Naive thymus-derived CD8-positive, alpha-beta T cell (primary cell): ENCODE measurements at regions not wholly inside any gene's neighbourhood (a gene's known extent, or its start where the extent isn't known, plus 50 kb on each side); places are given as distances from the start of the nearest gene placed in this dataset.

Experiments
- ATAC-seq, 2 donors: fragments of 150-1000 bp; cut with Tn5 transposase in 1 of 2; sonication (Bioruptor Pico), chemical (Tn5 transposase) in 1 of 2; 1 replicate in 1 of 2; 2 replicates in 1 of 2; pipeline ENCODE4 v1.10.0; 2021; ENCODE audit warnings: mild to moderate bottlenecking in 2 of 2, moderate library complexity in 2 of 2
- POLR2A ChIA-PET: fragments of 350-600 bp; sonication (Branson Sonifier 250); formaldehyde crosslinking; loops from one replicate; lab custom pipeline; 2021; ENCODE audit warnings: antibody characterized with exemption; lab: Charles Lee
- DNase-seq, 10 donors: peaks; one replicate each; pipeline versions ENCODE4 v3.0.0 to v3.0.0-alpha.2; 2020 to 2022
- H3K27ac Mint-ChIP-seq, 10 donors: one replicate each; pipeline ENCODE4 v1.8.0; 2020 to 2022; ENCODE audit warnings: mild to moderate bottlenecking in 10 of 10, mixed read lengths in 10 of 10, moderate library complexity in 4 of 10, inconsistent platforms in 1 of 10
- H3K27me3 Mint-ChIP-seq, 5 donors: one replicate each; pipeline ENCODE4 v1.8.0; 2021 to 2022; ENCODE audit warnings: mixed read lengths in 5 of 5
- H3K36me3 Mint-ChIP-seq, 3 donors: one replicate each; pipeline ENCODE4 v1.8.0; 2020 to 2022; ENCODE audit warnings: mixed read lengths in 3 of 3, mild to moderate bottlenecking in 2 of 3, inconsistent platforms in 1 of 3
- H3K4me1 Mint-ChIP-seq, 4 donors: one replicate each; pipeline ENCODE4 v1.8.0; 2021 to 2022; ENCODE audit warnings: mixed read lengths in 4 of 4
- H3K4me3 Mint-ChIP-seq, 10 donors: one replicate each; pipeline ENCODE4 v1.8.0; 2020 to 2022; ENCODE audit warnings: mild to moderate bottlenecking in 10 of 10, mixed read lengths in 10 of 10, moderate library complexity in 6 of 10, inconsistent platforms in 1 of 10
- H3K9me3 Mint-ChIP-seq, 9 donors: one replicate each; pipeline ENCODE4 v1.8.0; 2020 to 2022; ENCODE audit warnings: mixed read lengths in 9 of 9, mild to moderate bottlenecking in 3 of 9, inconsistent platforms in 1 of 9, moderate library complexity in 1 of 9

DNA sequence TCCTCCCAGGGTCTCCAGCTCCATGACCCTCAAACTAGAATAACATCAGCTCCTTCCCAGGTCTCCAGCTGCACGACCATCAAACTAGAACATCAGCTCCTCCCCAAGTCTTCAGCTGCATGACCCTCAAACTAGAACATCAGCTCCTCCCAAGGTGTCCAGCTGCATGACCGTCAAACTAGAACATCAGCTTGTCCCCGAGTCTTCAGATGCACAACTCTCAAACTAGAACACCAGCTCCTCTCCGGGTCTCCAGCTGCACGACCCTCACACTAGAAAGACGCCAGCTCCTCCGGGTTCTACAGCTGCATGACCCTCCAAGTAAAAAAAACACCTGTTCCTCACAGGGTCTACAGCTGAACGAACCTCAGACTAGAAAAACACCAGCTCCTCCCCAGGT is 312.9 kb upstream of the TFPI start:
- H3K27me3 Mint-ChIP-seq: peaks cover 2 to 33% (median 4%) of the 10 kb centered on the region in 5 donors
- DNase-seq (no peak), ATAC-seq (no peak)
- peaks cover 0 to 2% (median 0%) of the 10 kb centered on the region in 4 donors for H3K4me1 Mint-ChIP-seq
- peaks cover 0 to 2% (median 0%) of the 10 kb centered on the region in 3 donors for H3K36me3 Mint-ChIP-seq
- peaks cover 0 to 28% (median 0%) of the 10 kb centered on the region in 9 donors for H3K9me3 Mint-ChIP-seq
- H3K4me3 Mint-ChIP-seq: no peak overlapping the region
- POLR2A ChIA-PET: no interaction called here
- no peak overlapping the region for H3K27ac Mint-ChIP-seq

- Mint-ChIP-seq H3K36me3 (peaks cover 0 to 2% (median 0%) of the 10 kb centered on the region in 3 donors), H3K4me1 (peaks cover 0 to 2% (median 0%) of the 10 kb centered on the region in 4 donors), H3K4me3 (no peak overlapping the region), H3K27me3 (peaks cover 0 to 33% (median 4%) of the 10 kb centered on the region in 5 donors), H3K27ac (no peak overlapping the region), H3K9me3 (peaks cover 0 to 28% (median 2%) of the 10 kb centered on the region in 9 donors)
- POLR2A ChIA-PET: no interaction called here
- ATAC-seq (no peak), DNase-seq (no peak)
Measured at GRCh38 chr2:187869195-187869594, 315.0 kb upstream of the TFPI start.

DNA sequence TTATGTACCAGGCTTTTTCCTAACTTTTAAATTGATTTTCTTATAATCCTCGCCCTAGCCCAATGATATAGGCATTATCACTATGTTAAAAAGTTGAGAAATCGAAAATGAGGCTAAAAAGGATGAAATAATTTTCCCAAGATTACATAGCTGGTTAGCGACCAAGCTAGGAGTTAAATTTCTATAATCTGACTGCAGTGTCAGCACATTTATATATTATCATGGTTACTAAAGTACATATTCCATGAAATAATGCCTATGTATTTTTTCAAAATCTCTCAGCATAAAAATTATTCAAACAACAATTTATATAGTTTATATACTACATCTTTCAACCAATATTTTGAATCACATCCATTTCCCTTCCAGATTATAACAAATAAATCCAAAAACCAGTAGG is 317.3 kb upstream of the TFPI start:
- H3K4me1 Mint-ChIP-seq: peaks cover 0 to 2% (median 0%) of the 10 kb centered on the region in 4 donors
- H3K27ac Mint-ChIP-seq: no peak overlapping the region
- no peak for ATAC-seq
- POLR2A ChIA-PET: no interaction called here
- peaks cover 0 to 2% (median 0%) of the 10 kb centered on the region in 3 donors for H3K36me3 Mint-ChIP-seq
- no peak for DNase-seq
- H3K27me3 Mint-ChIP-seq: peaks cover 2 to 31% (median 2%) of the 10 kb centered on the region in 5 donors
- H3K9me3 Mint-ChIP-seq: peaks cover 0 to 28% (median 2%) of the 10 kb centered on the region in 9 donors
- H3K4me3 Mint-ChIP-seq: no peak overlapping the region

- POLR2A ChIA-PET: no interaction called here
- Mint-ChIP-seq H3K4me3 (no peak overlapping the region), H3K9me3 (peaks cover 0 to 17% (median 2%) of the 10 kb centered on the region in 9 donors), H3K27me3 (peaks cover 0 to 15% (median 2%) of the 10 kb centered on the region in 5 donors), H3K27ac (no peak overlapping the region), H3K36me3 (peaks cover 0 to 2% (median 0%) of the 10 kb centered on the region in 3 donors), H3K4me1 (peaks cover 0 to 2% (median 0%) of the 10 kb centered on the region in 4 donors)
- DNase-seq (no peak), ATAC-seq (no peak)
Measured at GRCh38 chr2:187873132-187873531, 318.9 kb upstream of the TFPI start.

DNA sequence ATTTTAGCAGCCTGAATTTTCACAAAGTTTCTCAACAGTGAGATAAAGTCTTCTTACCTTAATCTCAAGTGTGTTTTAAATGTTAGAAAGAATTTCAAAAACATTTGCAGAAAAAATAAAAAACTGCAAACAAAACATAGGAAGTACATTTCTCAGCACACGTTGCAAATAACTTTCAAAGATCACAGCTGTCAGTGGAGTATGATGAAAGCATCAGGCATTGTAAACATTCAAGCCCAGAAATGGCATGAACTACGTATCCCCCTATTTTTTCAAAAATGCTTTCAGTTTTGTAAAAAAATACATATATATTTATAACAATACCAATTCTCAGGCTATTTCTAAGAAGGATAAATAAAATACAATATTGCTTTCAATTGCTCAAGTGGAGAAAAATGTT is 320.6 kb upstream of the TFPI start:
- Mint-ChIP-seq H3K4me1 (no peaks in the 10 kb centered on the region), H3K27ac (no peak overlapping the region), H3K27me3 (peaks cover 0 to 6% (median under 1%) of the 10 kb centered on the region in 5 donors), H3K4me3 (no peak overlapping the region), H3K9me3 (peaks cover 0 to 10% (median 0%) of the 10 kb centered on the region in 9 donors), H3K36me3 (no peaks in the 10 kb centered on the region)
- ATAC-seq (no peak), DNase-seq (no peak)
- POLR2A ChIA-PET: no interaction called here

GRCh38 chr2:187875261-187876141 is 321.3 kb upstream of the TFPI start:
- POLR2A ChIA-PET: no interaction called here
- H3K4me1 Mint-ChIP-seq: no peaks in the 10 kb centered on the region
- no peak overlapping the region for H3K27ac Mint-ChIP-seq
- no peak overlapping the region for H3K4me3 Mint-ChIP-seq
- H3K36me3 Mint-ChIP-seq: no peaks in the 10 kb centered on the region
- DNase-seq (no peak), ATAC-seq (no peak)
- peaks cover 0 to 6% (median 0%) of the 10 kb centered on the region in 5 donors for H3K27me3 Mint-ChIP-seq
- peaks cover 0 to 8% (median 0%) of the 10 kb centered on the region in 9 donors for H3K9me3 Mint-ChIP-seq

GRCh38 chr2:187876554-187876953 is 322.3 kb upstream of the TFPI start:
- H3K4me1 Mint-ChIP-seq: no peaks in the 10 kb centered on the region
- ATAC-seq (no peak), DNase-seq (no peak)
- POLR2A ChIA-PET: interaction anchor here (0.6 kb wide), 1 partner anchor 1887 kb away, joined by 5 read pairs; no protein-coding TSS in a partner anchor
- H3K36me3 Mint-ChIP-seq: no peaks in the 10 kb centered on the region
- peaks cover 0 to 9% (median 0%) of the 10 kb centered on the region in 9 donors for H3K9me3 Mint-ChIP-seq
- H3K27ac Mint-ChIP-seq: no peak overlapping the region
- no peak overlapping the region for H3K4me3 Mint-ChIP-seq
- peaks cover 0 to 6% (median 0%) of the 10 kb centered on the region in 5 donors for H3K27me3 Mint-ChIP-seq

DNA sequence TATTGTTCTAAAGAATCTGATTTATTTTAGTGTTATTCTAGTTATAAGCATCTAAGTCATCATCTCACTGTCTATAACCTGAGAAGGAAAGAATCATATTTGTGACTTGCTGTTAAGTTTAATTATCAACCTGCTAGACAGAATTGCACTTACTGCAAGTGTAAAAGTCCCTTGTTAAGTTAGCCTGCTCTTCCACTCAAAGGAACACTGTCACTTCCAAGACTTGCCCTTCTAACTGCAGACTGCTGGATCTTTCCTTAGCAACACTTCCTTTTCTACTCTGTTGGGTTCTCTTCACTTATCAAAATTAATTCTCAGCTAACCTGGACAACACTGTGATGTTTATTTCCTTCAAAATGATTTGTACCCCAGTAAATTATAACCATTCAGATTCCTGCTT is 323.2 kb upstream of the TFPI start:
- Mint-ChIP-seq H3K36me3 (no peaks in the 10 kb centered on the region), H3K9me3 (peaks cover 0 to 11% (median 0%) of the 10 kb centered on the region in 9 donors), H3K4me3 (no peak overlapping the region), H3K4me1 (no peaks in the 10 kb centered on the region), H3K27ac (no peak overlapping the region), H3K27me3 (peaks cover 0 to 6% (median 0%) of the 10 kb centered on the region in 5 donors)
- DNase-seq: no peak
- POLR2A ChIA-PET: no interaction called here
- ATAC-seq: no peak

DNA sequence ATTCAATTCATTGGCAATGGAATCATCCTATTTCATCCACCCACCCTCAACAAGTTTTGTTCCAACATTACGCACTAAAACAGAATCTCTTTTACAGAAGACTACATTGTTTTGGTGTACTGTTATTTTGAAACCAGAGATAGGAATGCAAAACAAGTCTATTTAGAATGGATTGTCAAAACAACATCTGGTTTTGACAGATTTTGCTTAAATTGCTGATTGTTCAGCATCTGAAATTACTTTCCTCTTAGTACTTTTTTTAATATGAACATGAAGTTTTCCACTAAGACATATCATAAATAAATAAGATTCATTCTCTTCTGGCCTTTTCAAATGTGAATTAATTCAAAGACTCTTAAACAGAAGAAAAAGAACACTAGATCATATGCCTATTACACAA is 323.9 kb upstream of the TFPI start:
- Mint-ChIP-seq H3K27me3 (peaks cover 0 to 6% (median 0%) of the 10 kb centered on the region in 5 donors), H3K9me3 (peaks cover 0 to 11% (median 0%) of the 10 kb centered on the region in 9 donors), H3K4me3 (no peak overlapping the region), H3K4me1 (no peaks in the 10 kb centered on the region), H3K36me3 (no peaks in the 10 kb centered on the region), H3K27ac (no peak overlapping the region)
- no peak for ATAC-seq
- DNase-seq: no peak
- POLR2A ChIA-PET: no interaction called here

DNA sequence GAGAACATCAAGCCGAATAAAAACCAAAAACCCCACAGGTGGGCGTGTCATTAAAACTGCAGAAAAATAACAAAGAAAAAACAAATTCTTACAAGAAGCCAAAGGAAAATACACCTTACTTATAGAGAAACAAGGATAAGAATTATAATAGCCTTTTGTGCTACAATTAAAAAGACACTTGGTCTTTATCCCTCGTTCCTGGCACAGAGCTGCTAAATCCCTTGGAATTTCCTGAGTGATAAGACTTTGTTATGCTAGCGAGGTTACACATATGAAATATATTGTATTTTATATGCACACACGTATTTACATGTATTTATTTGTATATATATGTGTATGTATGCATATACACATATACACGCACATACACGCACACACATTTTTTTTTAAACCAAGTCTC is 325.3 kb upstream of the TFPI start:
- Mint-ChIP-seq H3K4me1 (no peaks in the 10 kb centered on the region), H3K27ac (peak overlapping the region in 1 of 10 donors; percentile 49), H3K4me3 (no peak overlapping the region), H3K36me3 (no peaks in the 10 kb centered on the region), H3K27me3 (peaks cover 0 to 6% (median 0%) of the 10 kb centered on the region in 5 donors), H3K9me3 (peaks cover 0 to 11% (median 0%) of the 10 kb centered on the region in 9 donors)
- ATAC-seq (no peak), DNase-seq (no peak)
- POLR2A ChIA-PET: no interaction called here

GRCh38 chr2:187884003-187884402 is 329.8 kb upstream of the TFPI start:
- Mint-ChIP-seq H3K27ac (no peak overlapping the region), H3K27me3 (peaks cover 0 to 7% (median 0%) of the 10 kb centered on the region in 5 donors), H3K4me3 (no peak overlapping the region), H3K36me3 (no peaks in the 10 kb centered on the region), H3K4me1 (no peaks in the 10 kb centered on the region), H3K9me3 (peaks cover 0 to 10% (median 0%) of the 10 kb centered on the region in 9 donors)
- POLR2A ChIA-PET: no interaction called here
- DNase-seq (no peak), ATAC-seq (no peak)

GRCh38 chr2:187890690-187891089 is 336.5 kb upstream of the TFPI start:
- POLR2A ChIA-PET: no interaction called here
- ATAC-seq: no peak
- H3K9me3 Mint-ChIP-seq: peaks cover 0 to 6% (median 0%) of the 10 kb centered on the region in 9 donors
- H3K27me3 Mint-ChIP-seq: peaks cover 0 to 8% (median 0%) of the 10 kb centered on the region in 5 donors
- H3K4me1 Mint-ChIP-seq: no peaks in the 10 kb centered on the region
- H3K36me3 Mint-ChIP-seq: no peaks in the 10 kb centered on the region
- H3K27ac Mint-ChIP-seq: no peak overlapping the region
- H3K4me3 Mint-ChIP-seq: no peak overlapping the region
- DNase-seq: no peak

DNA sequence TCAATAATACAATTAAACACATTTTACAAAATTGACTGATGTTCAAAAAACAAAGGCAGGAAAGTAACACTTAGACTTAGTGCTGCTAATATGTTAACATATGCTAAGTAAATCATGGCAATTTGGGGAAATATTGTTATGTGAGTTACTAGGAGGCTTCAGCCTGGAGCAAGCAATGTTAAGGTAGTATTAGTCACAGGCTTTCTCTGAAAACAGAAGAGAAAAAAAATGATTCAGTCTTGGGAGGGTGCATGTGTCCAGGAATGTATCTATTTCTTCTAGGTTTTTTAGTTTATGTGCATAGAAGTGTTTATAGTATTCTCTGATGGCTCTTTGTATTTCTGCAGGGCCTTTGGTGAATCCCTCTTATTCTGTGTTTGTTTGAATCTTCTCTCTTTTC is 345.8 kb upstream of the TFPI start:
- no peak overlapping the region for H3K27ac Mint-ChIP-seq
- peaks cover 0 to 11% (median 0%) of the 10 kb centered on the region in 5 donors for H3K27me3 Mint-ChIP-seq
- DNase-seq (no peak), ATAC-seq (no peak)
- H3K4me3 Mint-ChIP-seq: no peak overlapping the region
- no peaks in the 10 kb centered on the region for H3K36me3 Mint-ChIP-seq
- peaks cover 0 to 4% (median 0%) of the 10 kb centered on the region in 9 donors for H3K9me3 Mint-ChIP-seq
- no peaks in the 10 kb centered on the region for H3K4me1 Mint-ChIP-seq
- POLR2A ChIA-PET: no interaction called here
